GM18507 (cell line): ENCODE measurements at regions not wholly inside any gene's neighbourhood (a gene's known extent, or its start where the extent isn't known, plus 50 kb on each side); places are given as distances from the start of the nearest gene placed in this dataset.
"Not testable (repeated sequence)": the region's sequence is repeated elsewhere in the genome, so short reads cannot be mapped to it uniquely, and the experiment has no call there.

Source experiments
- DNase-seq: peaks from one replicate; pipeline ENCODE4 v3.0.0; 2011; ENCODE audit warnings: low read depth; ENCODE audit not compliant: insufficient read length; ENCODE audit errors: extremely low spot score
- FAIRE-seq: peaks from 2 replicates; lab custom pipeline; 2011; peaks lifted over from hg19 to GRCh38; lab: Jason Lieb, UNC

DNA sequence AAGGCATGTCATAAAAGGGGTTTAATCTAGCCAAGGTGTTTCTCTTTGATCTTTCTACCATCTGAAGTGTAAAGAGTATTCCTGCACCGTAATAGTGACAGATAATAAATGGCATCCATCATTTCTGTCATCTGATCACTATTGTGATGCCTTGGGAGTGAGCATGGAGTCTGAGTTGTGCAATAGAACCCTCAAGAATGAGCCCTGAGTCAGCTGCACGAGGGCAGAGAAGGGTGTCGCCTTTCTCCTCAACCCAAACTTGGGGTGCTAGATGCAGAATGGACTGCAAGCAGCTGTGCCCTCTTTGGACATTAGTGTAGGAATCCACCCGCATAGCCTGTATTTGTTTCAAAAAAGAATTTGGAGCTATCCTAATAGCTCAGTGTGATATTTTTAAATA is 115.2 kb downstream of the ZNF37A start:
- DNase-seq (no peak), FAIRE-seq (no peak)

- DNase-seq, FAIRE-seq: not testable (repeated sequence)
Observed at GRCh38 chr10:38209748-38210147, 115.6 kb downstream of the ZNF37A start.

DNA sequence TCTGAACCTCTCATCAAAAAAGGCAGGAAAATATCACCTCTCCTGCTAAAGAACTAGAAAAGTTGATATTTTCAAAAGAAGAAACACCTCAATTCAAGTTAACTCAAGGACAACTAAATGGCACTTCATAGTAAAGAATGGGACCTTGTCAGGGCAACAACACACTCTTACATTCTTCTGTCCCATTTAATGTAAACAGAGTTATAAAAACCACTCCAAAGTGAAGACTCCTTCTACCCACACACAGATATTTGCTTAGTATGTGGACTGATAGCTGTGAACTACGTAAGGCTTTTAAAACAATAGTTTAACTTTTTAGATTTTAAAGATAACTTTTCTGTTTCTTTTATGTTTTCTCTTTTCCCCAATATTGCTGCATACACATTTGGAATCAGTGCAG is 118.3 kb downstream of the ZNF37A start:
- DNase-seq = no peak
- no peak for FAIRE-seq

- DNase-seq = no peak
- FAIRE-seq = no peak
Observed at GRCh38 chr10:38226385-38226784, 132.2 kb downstream of the ZNF37A start.

DNA sequence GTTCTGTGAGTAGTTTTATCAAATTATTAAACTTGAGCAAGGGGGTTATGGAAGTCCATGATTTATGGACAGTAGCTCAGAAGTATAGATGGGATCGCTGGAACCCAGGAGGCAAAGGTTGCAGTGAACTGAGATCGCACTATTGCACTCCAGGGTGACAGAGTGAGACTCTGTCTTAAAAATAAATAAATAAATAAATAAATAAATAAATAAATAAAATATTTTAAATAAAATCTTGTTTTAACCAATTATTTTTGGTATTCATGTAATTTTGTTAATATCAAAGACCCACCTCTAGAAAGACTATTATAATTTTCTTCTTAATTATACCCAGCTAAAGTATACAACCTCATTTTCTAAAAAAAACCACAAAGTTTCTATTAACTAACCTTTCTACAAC is 134.3 kb downstream of the ZNF37A start:
- FAIRE-seq (no peak), DNase-seq (no peak)

DNA sequence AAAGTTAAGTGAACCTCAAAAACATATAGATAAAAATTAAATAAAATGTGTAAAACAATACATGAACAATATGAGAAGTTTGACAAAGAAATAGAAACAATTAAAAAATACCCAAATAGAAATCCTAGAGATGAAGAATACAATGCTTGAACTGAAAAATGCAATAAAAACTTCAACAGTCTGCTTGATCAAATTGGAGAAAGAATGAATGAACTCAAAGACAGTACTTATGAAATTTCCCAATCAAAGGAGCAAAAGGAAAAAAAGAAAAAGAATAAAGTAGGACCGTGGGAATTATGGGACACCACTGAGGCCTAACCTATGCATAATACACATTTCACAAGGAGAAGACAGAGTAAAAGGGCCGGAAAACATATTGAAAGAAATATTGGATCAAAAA is 144.3 kb downstream of the ZNF37A start:
- not testable (repeated sequence) for DNase-seq, FAIRE-seq

- FAIRE-seq, DNase-seq: not testable (repeated sequence)
Observed at GRCh38 chr10:38242061-38242649, 148.0 kb downstream of the ZNF37A start.

GRCh38 chr10:38248113-38248512 is 154.0 kb downstream of the ZNF37A start:
- FAIRE-seq, DNase-seq: not testable (repeated sequence)

GRCh38 chr10:38252551-38252950 is 158.4 kb downstream of the ZNF37A start:
- peak; percentile 60 for FAIRE-seq
- not testable (repeated sequence) for DNase-seq

- peak; percentile 64 for FAIRE-seq
- DNase-seq = not testable (repeated sequence)
Observed at GRCh38 chr10:38267555-38267954, 173.4 kb downstream of the ZNF37A start.

GRCh38 chr10:38271031-38271430 is 176.9 kb downstream of the ZNF37A start:
- not testable (repeated sequence) for DNase-seq, FAIRE-seq

- not testable (repeated sequence) for FAIRE-seq, DNase-seq
Observed at GRCh38 chr10:38274879-38275278, 180.7 kb downstream of the ZNF37A start.

DNA sequence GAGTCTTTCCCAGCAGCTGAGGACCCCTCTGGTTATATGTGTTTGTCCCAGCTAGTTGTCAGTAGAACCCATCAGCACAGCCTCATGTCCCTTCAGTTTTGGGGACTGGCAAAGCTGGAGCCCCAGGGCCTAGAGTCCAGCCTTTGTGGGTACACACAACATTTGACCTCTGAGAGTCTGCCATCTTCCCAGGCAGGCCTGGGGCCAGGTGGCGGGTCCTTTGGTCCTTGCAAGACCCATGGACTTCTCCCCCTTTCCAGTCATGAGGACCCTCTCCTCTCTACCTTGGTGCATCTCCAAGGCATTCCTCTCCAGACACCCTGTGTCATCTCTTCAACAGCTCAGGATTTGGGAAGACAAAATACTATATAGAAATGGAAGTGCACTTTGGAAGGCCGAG is 198.4 kb downstream of the ZNF37A start:
- not testable (repeated sequence) for DNase-seq, FAIRE-seq

GRCh38 chr10:38310111-38310510 is 216.0 kb downstream of the ZNF37A start:
- FAIRE-seq, DNase-seq: not testable (repeated sequence)

DNA sequence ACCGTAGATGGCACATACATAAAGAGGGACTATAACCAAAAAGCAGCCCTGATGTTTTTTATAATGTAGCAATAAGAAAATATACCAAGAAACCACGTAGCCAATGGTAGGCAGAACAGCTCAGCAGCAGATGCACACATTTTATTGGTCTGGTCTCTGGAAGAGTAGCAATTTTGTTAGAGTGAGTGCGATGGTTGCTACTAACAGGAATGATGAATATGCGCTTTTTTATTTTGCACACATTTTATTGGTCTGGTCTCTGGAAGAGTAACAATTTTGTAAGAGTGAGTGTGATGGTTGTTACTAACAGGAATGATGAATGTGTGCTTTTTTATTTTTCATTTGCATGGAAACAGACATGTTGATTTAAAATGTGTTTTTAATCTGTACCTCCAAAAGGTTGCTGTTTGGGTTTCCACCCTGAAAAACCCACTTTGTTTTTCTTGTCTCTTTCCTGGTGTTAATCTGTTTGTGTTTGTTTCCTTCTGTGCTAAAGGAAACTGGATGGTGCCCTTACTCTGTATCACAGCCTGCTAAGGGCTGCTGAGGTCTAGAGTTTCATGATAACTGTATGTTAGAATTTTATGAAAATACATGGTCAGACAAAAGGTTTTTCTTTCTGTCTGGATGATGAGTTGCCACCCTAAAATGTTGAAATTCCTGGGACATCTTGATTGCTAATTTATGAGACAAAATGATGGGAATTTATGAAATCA is 221.1 kb downstream of the ZNF37A start:
- DNase-seq, FAIRE-seq: not testable (repeated sequence)

- not testable (repeated sequence) for FAIRE-seq, DNase-seq
Observed at GRCh38 chr10:38321393-38321792, 227.3 kb downstream of the ZNF37A start.

DNA sequence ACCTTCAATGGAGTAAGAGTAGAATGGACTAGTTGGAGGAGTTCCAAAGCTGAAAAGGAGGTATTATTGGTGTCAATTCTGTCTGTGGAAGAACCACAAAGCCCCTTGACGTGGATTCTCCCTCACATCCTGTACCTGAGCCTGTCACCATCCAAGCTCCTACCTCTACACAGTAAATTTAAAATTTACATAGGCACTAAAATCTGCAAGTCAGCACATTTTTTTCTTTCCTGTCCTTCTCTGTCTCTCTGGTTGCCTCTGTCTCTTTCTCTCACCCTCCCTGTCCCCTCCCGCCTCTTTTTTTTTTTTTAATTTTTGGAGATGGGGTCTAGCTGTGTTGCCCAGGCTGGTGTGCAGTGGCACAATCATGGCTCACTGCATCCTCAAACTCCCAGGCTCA is 236.2 kb downstream of the ZNF37A start:
- FAIRE-seq, DNase-seq: not testable (repeated sequence)

GRCh38 chr10:38331106-38331505 is 237.0 kb downstream of the ZNF37A start:
- FAIRE-seq, DNase-seq: not testable (repeated sequence)

DNA sequence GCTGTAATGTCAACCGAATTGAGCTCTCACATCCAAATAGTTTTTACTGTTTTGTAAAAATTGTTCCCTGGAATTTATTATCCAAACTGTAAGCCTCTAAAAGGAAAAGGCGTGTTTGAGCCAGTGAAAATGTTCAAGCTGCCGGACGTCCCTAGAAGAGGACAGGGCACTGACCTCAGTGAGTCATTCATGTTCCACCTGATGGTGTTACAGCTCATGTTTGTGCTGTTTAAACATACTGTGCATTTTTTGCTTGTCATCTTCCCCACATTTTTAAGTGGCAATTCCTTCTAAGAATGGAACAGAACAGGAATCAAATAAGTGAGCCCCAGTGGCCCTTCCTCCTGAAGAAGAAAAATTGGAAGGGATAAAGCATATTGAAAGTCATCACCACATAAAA is 239.6 kb downstream of the ZNF37A start:
- DNase-seq, FAIRE-seq: not testable (repeated sequence)

DNA sequence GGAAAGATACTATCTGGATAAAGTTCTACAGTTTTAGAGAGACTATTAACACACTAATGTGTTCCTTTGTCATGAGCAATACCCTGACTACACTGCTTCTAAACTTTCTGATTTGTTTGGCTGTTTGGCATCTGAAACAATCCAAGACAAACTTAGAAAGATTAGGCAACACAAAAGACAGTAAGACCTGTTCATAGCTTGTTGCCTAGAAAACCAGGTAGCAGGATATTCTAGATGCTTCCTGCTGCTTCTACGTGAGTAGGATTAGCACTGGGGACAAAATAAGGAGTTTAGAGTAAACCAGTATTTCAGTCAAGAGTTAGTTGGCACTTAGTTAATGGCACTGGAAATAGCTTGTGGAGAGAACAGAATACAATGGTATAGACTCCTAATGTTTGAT is 256.5 kb downstream of the ZNF37A start:
- not testable (repeated sequence) for DNase-seq, FAIRE-seq

GRCh38 chr10:38354410-38354809 is 260.3 kb downstream of the ZNF37A start:
- not testable (repeated sequence) for FAIRE-seq, DNase-seq
